ENCODE measurements at regions not wholly inside any gene's neighbourhood (a gene's known extent, or its start where the extent isn't known, plus 50 kb on each side); places are given as distances from the start of the nearest gene placed in this dataset.

GRCh38 chr3:88641033-88641604, 466.3 kb upstream of the EPHA3 start (continued):
- TF ChIP-seq IRF2 (CRISPR knock-in tag; IDR thresholded peaks at IDR 0.05; ENCODE audit: borderline replicate concordance, low read depth) (no peak), IRF1 (CRISPR knock-in tag; IDR thresholded peaks at IDR 0.05) (no peak)

GRCh38 chr3:88657459-88657858, 450.0 kb upstream of the EPHA3 start:
- Mint-ChIP-seq H3K9me3 (peaks cover 15% of the 10 kb centered on the region), H3K36me3 (peaks cover 4% of the 10 kb centered on the region; the same call in 1 of the 2 replicates), H3K27ac (no peak overlapping the region), H3K27me3 (ENCODE audit: low read depth) (no peaks in the 10 kb centered on the region), H3K4me1 (peaks cover 6% of the 10 kb centered on the region; the same call in 1 of the 2 replicates), H3K4me3 (no peak overlapping the region)
- no peak for DNase-seq (ENCODE audit: low spot score)
- no peak for ATAC-seq
- POLR2A ChIA-PET, result no interaction called here
- TF ChIP-seq FOXP1 (CRISPR knock-in tag; IDR thresholded peaks at IDR 0.05; ENCODE audit: borderline replicate concordance), result no peak
- no peak for TF ChIP-seq ZNF512 (CRISPR knock-in tag; IDR thresholded peaks at IDR 0.05; ENCODE audit: borderline replicate concordance)
- TF ChIP-seq GABPB1 (CRISPR knock-in tag; IDR thresholded peaks at IDR 0.05), result no peak
- TF ChIP-seq CDX4 (CRISPR knock-in tag; IDR thresholded peaks at IDR 0.05; ENCODE audit: borderline replicate concordance), result no peak
- TF ChIP-seq FOXK1 (CRISPR knock-in tag; IDR thresholded peaks at IDR 0.05), result no peak
- no peak for TF ChIP-seq USF2 (CRISPR knock-in tag; IDR thresholded peaks at IDR 0.05)
- TF ChIP-seq ARID4B (CRISPR knock-in tag; IDR thresholded peaks at IDR 0.05; ENCODE audit: borderline replicate concordance), result no peak
- TF ChIP-seq IRF1 (CRISPR knock-in tag; IDR thresholded peaks at IDR 0.05), result no peak
- CTCF ChIA-PET, result no interaction called here

GRCh38 chr3:88661433-88661824, 446.0 kb upstream of the EPHA3 start:
- no peaks in the 10 kb centered on the region for H3K27me3 Mint-ChIP-seq (ENCODE audit: low read depth)
- CTCF ChIA-PET, result no interaction called here
- DNase-seq (ENCODE audit: low spot score) (no peak), ATAC-seq (no peak)
- no peak overlapping the region for H3K27ac Mint-ChIP-seq
- H3K36me3 Mint-ChIP-seq, result no peaks in the 10 kb centered on the region
- H3K9me3 Mint-ChIP-seq, result peaks cover 8% of the 10 kb centered on the region
- TF ChIP-seq ZSCAN18 (CRISPR knock-in tag; IDR thresholded peaks at IDR 0.05), result no peak
- H3K4me3 Mint-ChIP-seq, result no peak overlapping the region
- peaks cover 11% of the 10 kb centered on the region; the same call in 1 of the 2 replicates for H3K4me1 Mint-ChIP-seq
- POLR2A ChIA-PET, result no interaction called here

Measured in WTC11 (cell line).